Central memory CD8-positive, alpha-beta T cell (primary cell): ENCODE measurements at regions not wholly inside any gene's neighbourhood (a gene's known extent, or its start where the extent isn't known, plus 50 kb on each side); places are given as distances from the start of the nearest gene placed in this dataset.

Experiments
- ATAC-seq: fragments of 150-1000 bp; cut with Tn5 transposase; replicated peaks from 2 replicates; pipeline ENCODE4 v1.10.0; 2022; ENCODE audit warnings: mild to moderate bottlenecking, moderate FRiP score, moderate number of reproducible peaks; ENCODE audit not compliant: poor library complexity, severe bottlenecking; ENCODE audit errors: extremely low read depth
- DNase-seq, 2 donors: peaks; one replicate each; pipeline ENCODE4 v3.0.0; 2021; ENCODE audit warnings: low spot score in 2 of 2
- H3K27ac Mint-ChIP-seq: one replicate; pipeline ENCODE4 v1.8.0; 2022; ENCODE audit warnings: low read depth, mild to moderate bottlenecking, moderate library complexity, mixed read lengths
- H3K27me3 Mint-ChIP-seq: one replicate; pipeline ENCODE4 v1.8.0; 2022; ENCODE audit warnings: mixed read lengths
- H3K36me3 Mint-ChIP-seq: one replicate; pipeline ENCODE4 v1.8.0; 2022; ENCODE audit warnings: mild to moderate bottlenecking, moderate library complexity, mixed read lengths; ENCODE audit not compliant: insufficient read depth
- H3K4me1 Mint-ChIP-seq: one replicate; pipeline ENCODE4 v1.8.0; 2022; ENCODE audit warnings: mixed read lengths
- H3K4me3 Mint-ChIP-seq: one replicate; pipeline ENCODE4 v1.8.0; 2022; ENCODE audit warnings: mild to moderate bottlenecking, moderate library complexity, mixed read lengths
- H3K9me3 Mint-ChIP-seq: one replicate; pipeline ENCODE4 v1.8.0; 2022; ENCODE audit warnings: mixed read lengths

DNA sequence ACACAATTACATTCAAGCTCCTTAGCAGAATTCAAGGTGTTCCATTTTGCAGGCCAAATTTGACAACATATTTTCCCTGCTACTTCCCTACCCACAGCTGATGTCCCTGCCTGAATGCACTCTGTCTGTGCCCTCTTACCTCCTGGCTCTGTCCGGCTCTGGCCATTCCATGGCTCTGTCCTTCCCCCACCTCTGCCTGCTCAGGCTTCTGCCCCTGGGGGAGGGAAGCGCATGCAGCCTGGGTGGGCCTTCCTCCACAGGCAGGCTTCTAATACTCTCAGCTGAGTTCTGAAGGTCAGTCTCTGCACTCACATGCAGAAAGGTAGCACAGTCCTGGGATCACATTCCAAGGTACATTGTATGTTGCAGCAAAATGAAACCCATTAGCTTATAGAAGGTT is 113.6 kb upstream of the CACNA2D3 start:
- no peaks in the 10 kb centered on the region for H3K36me3 Mint-ChIP-seq
- no peak for DNase-seq
- no peaks in the 10 kb centered on the region for H3K9me3 Mint-ChIP-seq
- peaks cover 9% of the 10 kb centered on the region for H3K27me3 Mint-ChIP-seq
- no peaks in the 10 kb centered on the region for H3K4me1 Mint-ChIP-seq
- H3K27ac Mint-ChIP-seq: no peak overlapping the region
- no peak for ATAC-seq
- no peak overlapping the region for H3K4me3 Mint-ChIP-seq

DNA sequence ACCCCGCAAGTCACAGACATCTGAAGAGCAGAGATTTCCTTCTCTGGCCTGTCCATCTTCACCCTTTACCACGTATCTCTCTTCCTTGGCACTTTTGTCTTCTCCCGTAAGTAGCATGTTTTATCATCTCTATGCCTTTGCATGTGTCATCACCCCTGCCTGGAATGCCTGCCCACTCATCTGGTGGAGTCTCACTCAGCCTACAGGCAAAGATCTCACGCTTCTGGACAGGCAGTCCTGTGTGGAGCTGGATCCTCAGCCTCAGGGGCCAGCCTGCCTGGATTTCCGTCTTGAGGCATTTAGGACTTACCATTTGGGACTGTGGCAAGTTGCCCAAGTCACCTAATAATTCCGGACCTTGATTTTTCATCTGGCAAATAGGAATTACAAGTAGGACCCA is 114.3 kb upstream of the CACNA2D3 start:
- no peak overlapping the region for H3K4me3 Mint-ChIP-seq

GRCh38 chr3:54004335-54004734 is 112.7 kb upstream of the SELENOK start:
- ATAC-seq: no peak
- H3K4me1 Mint-ChIP-seq: no peaks in the 10 kb centered on the region
- DNase-seq: no peak
- no peaks in the 10 kb centered on the region for H3K36me3 Mint-ChIP-seq
- no peak overlapping the region for H3K4me3 Mint-ChIP-seq
- H3K27ac Mint-ChIP-seq: no peak overlapping the region
- H3K9me3 Mint-ChIP-seq: no peaks in the 10 kb centered on the region
- peaks cover 4% of the 10 kb centered on the region for H3K27me3 Mint-ChIP-seq

More for the DNA sequence above, 114.3 kb upstream of the CACNA2D3 start:
- Mint-ChIP-seq H3K36me3 (no peaks in the 10 kb centered on the region), H3K9me3 (no peaks in the 10 kb centered on the region), H3K27me3 (peaks cover 3% of the 10 kb centered on the region), H3K4me1 (no peaks in the 10 kb centered on the region), H3K27ac (no peak overlapping the region)
- no peak for ATAC-seq
- DNase-seq: no peak

- no peaks in the 10 kb centered on the region for H3K36me3 Mint-ChIP-seq
- H3K4me3 Mint-ChIP-seq: no peak overlapping the region
- no peak for DNase-seq
- H3K9me3 Mint-ChIP-seq: no peaks in the 10 kb centered on the region
- no peak for ATAC-seq
- peaks cover 15% of the 10 kb centered on the region for H3K27me3 Mint-ChIP-seq
- H3K4me1 Mint-ChIP-seq: no peaks in the 10 kb centered on the region
- H3K27ac Mint-ChIP-seq: no peak overlapping the region
These were observed 111.5 kb upstream of the SELENOK start for GRCh38 chr3:54003136-54003535.

DNA sequence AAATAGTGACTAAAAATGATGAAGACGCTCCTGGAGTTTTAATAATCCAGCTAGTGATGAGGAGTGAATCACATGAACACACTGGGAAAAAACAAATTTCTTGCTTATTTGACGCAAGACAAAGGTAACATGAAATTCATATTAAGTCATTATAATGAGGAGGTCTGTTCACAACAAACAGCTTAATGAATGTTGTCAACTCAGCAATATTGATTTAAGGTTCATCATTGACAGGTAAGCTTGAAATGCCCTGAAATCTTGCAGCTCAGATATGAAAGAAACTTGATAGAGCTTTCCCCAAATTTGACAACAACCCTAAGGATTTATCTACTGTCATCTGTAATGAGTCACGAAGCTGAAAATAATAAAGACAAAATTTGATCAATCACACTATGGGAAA is 108.1 kb upstream of the SELENOK start:
- Mint-ChIP-seq H3K9me3 (no peaks in the 10 kb centered on the region), H3K27me3 (peaks cover 30% of the 10 kb centered on the region), H3K4me1 (no peaks in the 10 kb centered on the region), H3K27ac (no peak overlapping the region), H3K36me3 (no peaks in the 10 kb centered on the region), H3K4me3 (no peak overlapping the region)
- DNase-seq (no peak), ATAC-seq (no peak)

GRCh38 chr3:53998980-53999379 is 107.3 kb upstream of the SELENOK start:
- DNase-seq (no peak), ATAC-seq (no peak)
- H3K27ac Mint-ChIP-seq: no peak overlapping the region
- H3K4me1 Mint-ChIP-seq: no peaks in the 10 kb centered on the region
- no peak overlapping the region for H3K4me3 Mint-ChIP-seq
- H3K27me3 Mint-ChIP-seq: peaks cover 30% of the 10 kb centered on the region
- no peaks in the 10 kb centered on the region for H3K9me3 Mint-ChIP-seq
- H3K36me3 Mint-ChIP-seq: no peaks in the 10 kb centered on the region

DNA sequence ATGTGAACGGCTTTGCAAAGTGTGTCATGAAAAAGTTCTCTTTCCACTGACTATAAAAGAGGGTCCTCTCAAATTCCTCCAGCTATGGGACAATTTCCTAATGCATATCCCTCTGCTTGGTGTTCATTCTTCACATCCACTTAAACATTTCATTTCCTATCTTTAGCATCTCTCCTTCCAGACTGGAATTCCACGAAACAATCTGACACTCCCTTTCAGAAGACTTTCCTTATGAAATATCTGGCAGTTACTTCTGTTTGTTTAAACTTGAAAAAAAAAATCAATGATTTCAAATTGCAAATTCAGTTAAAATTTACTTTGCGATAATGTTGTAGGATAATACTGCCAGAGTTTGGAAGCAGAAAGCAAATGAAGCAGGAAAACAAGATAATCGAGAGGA is 105.8 kb upstream of the SELENOK start:
- Mint-ChIP-seq H3K27me3 (peaks cover 30% of the 10 kb centered on the region), H3K9me3 (no peaks in the 10 kb centered on the region), H3K36me3 (no peaks in the 10 kb centered on the region), H3K27ac (no peak overlapping the region), H3K4me1 (no peaks in the 10 kb centered on the region), H3K4me3 (no peak overlapping the region)
- DNase-seq: no peak
- no peak for ATAC-seq

- no peaks in the 10 kb centered on the region for H3K4me1 Mint-ChIP-seq
- ATAC-seq: no peak
These were observed 104.6 kb upstream of the SELENOK start for GRCh38 chr3:53996141-53996874.

GRCh38 chr3:53994986-53995603 is 103.4 kb upstream of the SELENOK start:
- Mint-ChIP-seq H3K9me3 (no peaks in the 10 kb centered on the region), H3K27ac (no peak overlapping the region), H3K4me1 (no peaks in the 10 kb centered on the region), H3K27me3 (peaks cover 42% of the 10 kb centered on the region), H3K36me3 (no peaks in the 10 kb centered on the region), H3K4me3 (no peak overlapping the region)
- ATAC-seq (no peak), DNase-seq (no peak)

More at GRCh38 chr3:53996141-53996874, 104.6 kb upstream of the SELENOK start:
- Mint-ChIP-seq H3K9me3 (no peaks in the 10 kb centered on the region), H3K36me3 (no peaks in the 10 kb centered on the region), H3K27ac (no peak overlapping the region), H3K4me3 (no peak overlapping the region), H3K27me3 (peaks cover 39% of the 10 kb centered on the region)
- no peak for DNase-seq

- ATAC-seq: no peak
These were observed 99.6 kb upstream of the SELENOK start for GRCh38 chr3:53991240-53991639.

DNA sequence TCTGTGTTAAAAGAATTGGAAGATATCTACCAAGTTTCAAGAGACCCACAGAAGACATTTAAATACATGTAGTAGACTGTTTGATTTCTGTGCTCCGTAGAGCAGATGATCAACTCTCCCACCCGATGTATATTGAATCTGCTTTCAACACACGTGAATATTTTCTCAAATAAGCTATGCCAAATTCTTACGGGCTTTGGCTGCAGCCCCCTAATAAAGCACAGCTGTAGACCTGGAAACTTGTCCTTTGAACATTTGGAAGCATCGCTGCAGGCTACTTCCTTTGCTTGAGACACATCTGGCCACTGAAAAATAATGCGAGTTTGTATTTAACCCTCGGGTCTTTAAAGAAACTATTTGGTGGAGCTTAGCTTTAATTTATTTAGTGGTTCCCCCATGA is 98.3 kb upstream of the SELENOK start:
- Mint-ChIP-seq H3K27ac (no peak overlapping the region), H3K9me3 (no peaks in the 10 kb centered on the region), H3K4me3 (no peak overlapping the region), H3K4me1 (no peaks in the 10 kb centered on the region), H3K36me3 (no peaks in the 10 kb centered on the region), H3K27me3 (peaks cover 12% of the 10 kb centered on the region)
- no peak for ATAC-seq
- DNase-seq: no peak

More at GRCh38 chr3:53991240-53991639, 99.6 kb upstream of the SELENOK start:
- no peaks in the 10 kb centered on the region for H3K9me3 Mint-ChIP-seq
- H3K27ac Mint-ChIP-seq: no peak overlapping the region
- H3K27me3 Mint-ChIP-seq: peaks cover 12% of the 10 kb centered on the region
- no peaks in the 10 kb centered on the region for H3K4me1 Mint-ChIP-seq
- no peak overlapping the region for H3K4me3 Mint-ChIP-seq
- DNase-seq: no peak
- H3K36me3 Mint-ChIP-seq: no peaks in the 10 kb centered on the region

DNA sequence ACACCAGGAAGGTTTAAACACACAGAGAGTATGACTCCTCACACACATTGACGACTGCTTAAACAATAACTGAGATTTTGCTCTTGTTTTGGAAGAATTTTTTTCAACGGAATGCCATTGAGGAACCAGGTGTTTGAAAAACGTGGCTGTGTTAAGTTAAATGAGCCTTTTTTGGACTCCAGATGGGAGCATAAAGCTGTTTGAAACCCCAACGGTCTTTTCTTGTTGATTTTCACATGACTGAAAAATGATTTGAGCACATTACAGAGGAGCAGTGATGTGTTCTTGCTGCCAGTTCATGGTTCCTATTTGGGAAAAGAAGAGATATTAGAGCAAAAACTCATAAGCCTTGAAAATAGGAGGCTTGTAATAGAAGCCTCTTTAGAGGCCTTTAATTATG is 97.8 kb upstream of the SELENOK start:
- ATAC-seq (no peak), DNase-seq (no peak)
- no peak overlapping the region for H3K27ac Mint-ChIP-seq
- H3K4me1 Mint-ChIP-seq: no peaks in the 10 kb centered on the region
- peaks cover 3% of the 10 kb centered on the region for H3K9me3 Mint-ChIP-seq
- peaks cover 16% of the 10 kb centered on the region for H3K27me3 Mint-ChIP-seq
- no peaks in the 10 kb centered on the region for H3K36me3 Mint-ChIP-seq
- no peak overlapping the region for H3K4me3 Mint-ChIP-seq

- Mint-ChIP-seq H3K9me3 (peaks cover 18% of the 10 kb centered on the region), H3K27me3 (peaks cover 38% of the 10 kb centered on the region), H3K36me3 (no peaks in the 10 kb centered on the region), H3K4me3 (no peak overlapping the region), H3K4me1 (no peaks in the 10 kb centered on the region), H3K27ac (no peak overlapping the region)
- DNase-seq (no peak), ATAC-seq (no peak)
These were observed 86.7 kb upstream of the SELENOK start for GRCh38 chr3:53978386-53978785.
